ENCODE measurements at regions not wholly inside any gene's neighbourhood (a gene's known extent, or its start where the extent isn't known, plus 50 kb on each side); places are given as distances from the start of the nearest gene placed in this dataset.

GRCh38 chr14:44657203-44657602 lies 150.1 kb upstream of the FSCB start:
- H3K4me1 Mint-ChIP-seq (ENCODE audit: unreplicated experiment): no peaks in the 10 kb centered on the region
- no peaks in the 10 kb centered on the region for H3K36me3 Mint-ChIP-seq
- H3K4me3 Mint-ChIP-seq: no peak overlapping the region
- H3K9me3 Mint-ChIP-seq: no peaks in the 10 kb centered on the region
- no peak for DNase-seq (ENCODE audit: extremely low spot score, unreplicated experiment)
- no peaks in the 10 kb centered on the region for H3K27me3 Mint-ChIP-seq
- TF ChIP-seq CTCF (conservative IDR thresholded peaks at IDR 0.05): no peak
- no peak overlapping the region for H3K27ac Mint-ChIP-seq

GRCh38 chr14:44654591-44654990 lies 147.5 kb upstream of the FSCB start:
- H3K36me3 Mint-ChIP-seq: no peaks in the 10 kb centered on the region
- no peak overlapping the region for H3K4me3 Mint-ChIP-seq
- H3K27ac Mint-ChIP-seq: no peak overlapping the region
- H3K4me1 Mint-ChIP-seq (ENCODE audit: unreplicated experiment): no peaks in the 10 kb centered on the region
- DNase-seq (ENCODE audit: extremely low spot score, unreplicated experiment): no peak
- no peaks in the 10 kb centered on the region for H3K9me3 Mint-ChIP-seq
- H3K27me3 Mint-ChIP-seq: no peaks in the 10 kb centered on the region
- no peak for TF ChIP-seq CTCF (conservative IDR thresholded peaks at IDR 0.05)

GRCh38 chr14:44653641-44654040 lies 146.6 kb upstream of the FSCB start:
- Mint-ChIP-seq H3K27ac (no peak overlapping the region), H3K4me3 (no peak overlapping the region), H3K9me3 (no peaks in the 10 kb centered on the region), H3K4me1 (ENCODE audit: unreplicated experiment) (no peaks in the 10 kb centered on the region), H3K36me3 (no peaks in the 10 kb centered on the region), H3K27me3 (no peaks in the 10 kb centered on the region)
- no peak for TF ChIP-seq CTCF (conservative IDR thresholded peaks at IDR 0.05)
- DNase-seq (ENCODE audit: extremely low spot score, unreplicated experiment): no peak

- Mint-ChIP-seq H3K4me1 (ENCODE audit: unreplicated experiment) (no peaks in the 10 kb centered on the region), H3K4me3 (no peak overlapping the region), H3K27me3 (no peaks in the 10 kb centered on the region), H3K36me3 (no peaks in the 10 kb centered on the region), H3K27ac (no peak overlapping the region), H3K9me3 (no peaks in the 10 kb centered on the region)
- TF ChIP-seq CTCF (conservative IDR thresholded peaks at IDR 0.05): no peak
- DNase-seq (ENCODE audit: extremely low spot score, unreplicated experiment): no peak
Observed at GRCh38 chr14:44652640-44653039, 145.6 kb upstream of the FSCB start.

GRCh38 chr14:44649061-44649460 lies 142.0 kb upstream of the FSCB start:
- no peak for TF ChIP-seq CTCF (conservative IDR thresholded peaks at IDR 0.05)
- H3K27ac Mint-ChIP-seq: no peak overlapping the region
- H3K9me3 Mint-ChIP-seq: no peaks in the 10 kb centered on the region
- H3K27me3 Mint-ChIP-seq: no peaks in the 10 kb centered on the region
- no peak for DNase-seq (ENCODE audit: extremely low spot score, unreplicated experiment)
- no peak overlapping the region for H3K4me3 Mint-ChIP-seq
- H3K36me3 Mint-ChIP-seq: no peaks in the 10 kb centered on the region
- no peaks in the 10 kb centered on the region for H3K4me1 Mint-ChIP-seq (ENCODE audit: unreplicated experiment)

GRCh38 chr14:44640416-44640815 lies 133.3 kb upstream of the FSCB start:
- Mint-ChIP-seq H3K36me3 (no peaks in the 10 kb centered on the region), H3K4me3 (no peak overlapping the region), H3K27me3 (no peaks in the 10 kb centered on the region), H3K27ac (no peak overlapping the region), H3K4me1 (ENCODE audit: unreplicated experiment) (no peaks in the 10 kb centered on the region), H3K9me3 (no peaks in the 10 kb centered on the region)
- no peak for DNase-seq (ENCODE audit: extremely low spot score, unreplicated experiment)
- TF ChIP-seq CTCF (conservative IDR thresholded peaks at IDR 0.05): no peak
